ENCODE measurements at regions not wholly inside any gene's neighbourhood (a gene's known extent, or its start where the extent isn't known, plus 50 kb on each side); places are given as distances from the start of the nearest gene placed in this dataset.

DNA sequence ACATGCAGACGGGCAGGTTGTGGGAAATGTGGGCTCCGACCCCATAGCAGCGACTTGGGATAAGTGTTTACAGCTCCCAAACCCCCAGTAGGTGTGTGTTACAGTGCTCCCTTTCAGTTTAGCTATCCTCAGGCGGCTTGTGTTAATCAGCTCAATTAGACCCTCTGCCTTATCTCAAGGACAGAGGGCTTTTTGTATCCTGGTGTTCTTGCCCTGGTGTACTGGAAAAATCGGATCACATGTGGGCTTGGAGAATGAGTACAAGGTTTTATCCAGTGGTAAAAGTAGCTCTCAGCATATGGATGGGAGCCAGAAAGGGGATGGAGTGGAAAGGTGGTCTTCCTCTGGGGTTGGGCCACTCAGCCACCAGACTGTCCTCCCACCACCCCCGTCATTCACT is 264.7 kb upstream of the SYT4 start:
- intact Hi-C loops (cut with micrococcal nuclease): no loop called here
- TF ChIP-seq CTCF (IDR thresholded peaks at IDR 0.05): no peak
- Mint-ChIP-seq H3K36me3 (ENCODE audit: low read depth) (no peaks in the 10 kb centered on the region), H3K4me1 (ENCODE audit: low read depth) (no peaks in the 10 kb centered on the region), H3K9me3 (peaks cover 2% of the 10 kb centered on the region), H3K27me3 (no peaks in the 10 kb centered on the region), H3K4me3 (no peak overlapping the region), H3K27ac (no peak overlapping the region)
- DNase-seq: no peak
- POLR2A ChIA-PET: no interaction called here
- no peak for ATAC-seq
- CTCF ChIA-PET: no interaction called here

DNA sequence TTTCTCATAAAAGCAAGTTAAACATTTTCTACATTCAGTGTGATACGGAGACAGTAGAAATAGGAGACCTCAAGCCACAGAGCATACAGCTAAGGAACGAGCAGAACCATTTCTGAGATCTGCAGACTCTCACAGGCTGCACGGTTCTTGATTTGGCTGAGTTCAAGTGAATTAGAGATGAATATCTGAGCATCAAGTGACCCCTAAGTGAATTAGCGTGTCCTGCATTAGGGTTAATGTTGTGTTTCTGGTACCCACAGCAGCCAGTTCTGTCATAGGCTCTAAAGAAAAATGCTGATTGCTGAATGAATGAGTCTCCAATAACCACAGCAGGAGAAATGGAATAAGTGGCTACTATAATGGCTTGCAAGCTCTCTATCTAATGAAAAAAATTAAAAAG is 265.9 kb upstream of the SYT4 start:
- H3K27ac Mint-ChIP-seq: no peak overlapping the region
- no peak for DNase-seq
- H3K4me1 Mint-ChIP-seq (ENCODE audit: low read depth): no peaks in the 10 kb centered on the region
- H3K36me3 Mint-ChIP-seq (ENCODE audit: low read depth): no peaks in the 10 kb centered on the region
- ChIA-PET CTCF (interaction anchor here (1.1 kb wide), 1 partner anchor 28 kb away, joined by 3 read pairs; no protein-coding TSS in a partner anchor), POLR2A (no interaction called here)
- no peak overlapping the region for H3K4me3 Mint-ChIP-seq
- no peak for TF ChIP-seq CTCF (IDR thresholded peaks at IDR 0.05)
- H3K9me3 Mint-ChIP-seq: peaks cover 2% of the 10 kb centered on the region
- intact Hi-C loops (cut with micrococcal nuclease): no loop called here
- ATAC-seq: no peak
- no peaks in the 10 kb centered on the region for H3K27me3 Mint-ChIP-seq

GRCh38 chr18:43547456-43547855 is 270.2 kb upstream of the SYT4 start:
- POLR2A ChIA-PET: no interaction called here

DNA sequence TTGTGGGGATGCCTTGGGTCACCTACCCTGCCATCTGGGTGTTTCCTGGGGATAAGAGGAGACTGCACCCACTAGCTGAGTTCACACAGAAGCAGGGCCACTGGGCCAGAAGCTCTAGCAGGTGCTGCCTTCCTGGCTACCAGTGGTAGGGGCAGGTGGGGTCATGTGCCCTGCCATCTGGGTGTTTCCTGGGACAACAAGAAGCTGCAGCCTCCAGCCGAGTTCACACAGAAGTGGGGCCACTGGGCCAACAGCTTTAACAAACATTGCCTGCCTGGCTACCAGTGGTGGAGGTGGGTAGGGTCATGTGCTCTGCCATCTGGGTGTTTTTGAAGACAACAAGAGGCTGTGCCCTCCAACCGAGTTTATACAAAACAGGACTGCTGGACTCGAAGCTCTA is 282.2 kb upstream of the SYT4 start:
- peaks cover 2% of the 10 kb centered on the region for H3K27me3 Mint-ChIP-seq
- TF ChIP-seq CTCF (IDR thresholded peaks at IDR 0.05): no peak
- DNase-seq: no peak
- intact Hi-C loops (cut with micrococcal nuclease): no loop called here
- no peak overlapping the region for H3K27ac Mint-ChIP-seq
- no peaks in the 10 kb centered on the region for H3K36me3 Mint-ChIP-seq (ENCODE audit: low read depth)
- no peak for ATAC-seq
- H3K9me3 Mint-ChIP-seq: peaks cover 5% of the 10 kb centered on the region
- CTCF ChIA-PET: interaction anchor here (0.7 kb wide), 1 partner anchor 11 kb away, joined by 3 read pairs; no protein-coding TSS in a partner anchor
- H3K4me3 Mint-ChIP-seq: no peak overlapping the region
- H3K4me1 Mint-ChIP-seq (ENCODE audit: low read depth): no peaks in the 10 kb centered on the region
- POLR2A ChIA-PET: no interaction called here

More at GRCh38 chr18:43547456-43547855, 270.2 kb upstream of the SYT4 start:
- H3K4me1 Mint-ChIP-seq (ENCODE audit: low read depth): no peaks in the 10 kb centered on the region
- H3K9me3 Mint-ChIP-seq: peaks cover 4% of the 10 kb centered on the region
- H3K36me3 Mint-ChIP-seq (ENCODE audit: low read depth): no peaks in the 10 kb centered on the region
- DNase-seq (no peak), ATAC-seq (no peak)
- no peaks in the 10 kb centered on the region for H3K27me3 Mint-ChIP-seq
- no peak for TF ChIP-seq CTCF (IDR thresholded peaks at IDR 0.05)
- intact Hi-C loops (cut with micrococcal nuclease): no loop called here
- H3K27ac Mint-ChIP-seq: no peak overlapping the region
- CTCF ChIA-PET: no interaction called here
- no peak overlapping the region for H3K4me3 Mint-ChIP-seq

- POLR2A ChIA-PET: no interaction called here
- Mint-ChIP-seq H3K36me3 (ENCODE audit: low read depth) (no peaks in the 10 kb centered on the region), H3K27ac (no peak overlapping the region), H3K4me3 (no peak overlapping the region), H3K4me1 (ENCODE audit: low read depth) (no peaks in the 10 kb centered on the region), H3K27me3 (peaks cover 2% of the 10 kb centered on the region), H3K9me3 (no peaks in the 10 kb centered on the region)
- CTCF ChIA-PET: interaction anchor here (0.7 kb wide), 1 partner anchor 1449 kb away, joined by 3 read pairs; no protein-coding TSS in a partner anchor
- ATAC-seq: no peak
- intact Hi-C loops (cut with micrococcal nuclease): no loop called here
- peak; percentile 38 for TF ChIP-seq CTCF (IDR thresholded peaks at IDR 0.05)
- DNase-seq: peak; percentile 8
These were observed 286.5 kb upstream of the SYT4 start for GRCh38 chr18:43563780-43564179.

Data from activated CD8-positive, alpha-beta T cell treated with anti-CD3 and anti-CD28 coated beads for 36 hours (primary cell).